Spleen (tissue), 11 donors: ENCODE measurements at regions not wholly inside any gene's neighbourhood (a gene's known extent, or its start where the extent isn't known, plus 50 kb on each side); places are given as distances from the start of the nearest gene placed in this dataset.

Source experiments
- DNase-seq: peaks from one replicate; pipeline ENCODE4 v3.0.0-alpha.2; 2020
- H3K27ac ChIP-seq, 8 donors: fragments of 200-600 bp; sonication (generic) in 7 of 8; 1 replicate in 4 of 8; 2 replicates in 4 of 8; pipeline versions ENCODE4 v1.5.0 to v1.8.0; 2016 to 2021; ENCODE audit warnings: inconsistent platforms in 4 of 8, mild to moderate bottlenecking in 4 of 8, moderate library complexity in 1 of 8
- H3K27me3 ChIP-seq, 7 donors: fragments of 200-600 bp; sonication (generic) in 6 of 7; replicated peaks in 1 of 7; 1 replicate in 4 of 7; 2 replicates in 3 of 7; pipeline versions ENCODE4 v1.5.0 to v1.8.0; 2016 to 2021; ENCODE audit warnings: inconsistent platforms in 3 of 7, mild to moderate bottlenecking in 1 of 7
- H3K36me3 ChIP-seq, 6 donors: fragments of 200-600 bp; sonication (generic) in 5 of 6; 1 replicate in 4 of 6; 2 replicates in 2 of 6; pipeline versions ENCODE4 v1.5.0 to v1.8.0; 2016 to 2021; ENCODE audit warnings: inconsistent platforms in 2 of 6
- H3K4me1 ChIP-seq, 6 donors: fragments of 200-600 bp; sonication (generic) in 5 of 6; 1 replicate in 3 of 6; 2 replicates in 3 of 6; pipeline versions ENCODE4 v1.5.0 to v1.8.0; 2016 to 2021; ENCODE audit warnings: inconsistent platforms in 3 of 6
- H3K4me3 ChIP-seq, 8 donors: fragments of 200-600 bp; sonication (generic) in 7 of 8; 1 replicate in 4 of 8; 2 replicates in 4 of 8; pipeline versions ENCODE4 v1.5.0 to v1.8.0; 2016 to 2021; ENCODE audit warnings: inconsistent platforms in 4 of 8, mild to moderate bottlenecking in 4 of 8, moderate library complexity in 2 of 8
- H3K9me3 ChIP-seq, 8 donors: fragments of 200-600 bp; sonication (generic) in 7 of 8; 1 replicate in 4 of 8; 2 replicates in 4 of 8; pipeline versions ENCODE4 v1.5.0 to v1.8.0; 2016 to 2021; ENCODE audit warnings: inconsistent platforms in 4 of 8
- CTCF ChIP-seq, 11 experiments: fragments of 200-600 bp in 7 of 11; fragments of 450-650 bp in 4 of 11; sonication (generic) in 4 of 11; IDR thresholded peaks in 8 of 11; conservative IDR thresholded peaks in 3 of 11; 1 replicate in 7 of 11; 2 replicates in 4 of 11; pipeline versions ENCODE4 v1.4.0 to v1.8.0; 2016 to 2021; ENCODE audit warnings: antibody characterized with exemption in 11 of 11, inconsistent platforms in 4 of 11, mild to moderate bottlenecking in 1 of 11
- POLR2A ChIP-seq, 3 donors: fragments of 450-650 bp; IDR thresholded peaks; one replicate each; pipeline ENCODE4 v1.5.1; 2017; ENCODE audit warnings: antibody characterized with exemption in 3 of 3, mild to moderate bottlenecking in 1 of 3
- POLR2AphosphoS5 ChIP-seq, 3 donors: sonication (generic); formaldehyde crosslinking; IDR thresholded peaks; one replicate each; pipeline ENCODE4 v1.5.1; 2017; ENCODE audit warnings: antibody characterized with exemption in 3 of 3
- WGBS, 5 donors: extraction: QIAGEN DNeasy Blood & Tissue Kit in 3 of 5; methylation state at CpG; one replicate each; pipeline versions ENCODE4 v1.1.5 to v1.1.7; 2013 to 2018; 5-methylcytosine and 5-hydroxymethylcytosine counted together
- intact Hi-C: fragments of 100-400 bp; cut with DNase I; formaldehyde crosslinking; loops from one replicate; pipeline ENCODE4 v1.15.0; 2023; ENCODE audit warnings: low total_unique reads
- donor health status: healthy with polysubstance abuse.
- donor health status: DM: no; HTN: no; CAD: no; lungs with moderate emphysema.
- donor health status: DM: no; HTN: no; CAD: no.
- donor health status: Bipolar disorder and iron deficiency.
- donor health status: healthy.
- donor health status: DM: no; HTN: no; CAD: no.
- donor health status: DM: yes; HTN: yes; CAD: no.

GRCh38 chr15:61556037-61556648, 327.0 kb upstream of the RORA start:
- Histone ChIP-seq H3K9me3 (no peaks in the 10 kb centered on the region), H3K27ac (no peak overlapping the region), H3K4me1 (no peaks in the 10 kb centered on the region), H3K27me3 (peaks cover 0 to 8% (median 0%) of the 10 kb centered on the region in 7 donors), H3K36me3 (no peaks in the 10 kb centered on the region), H3K4me3 (no peak overlapping the region)
- 54 to 69% (median 59%) methylated on average over 5 of the region's 5 CpGs for WGBS, 5 donors
- TF ChIP-seq POLR2AphosphoS5 (IDR thresholded peaks at IDR 0.05) (no peak), CTCF (IDR thresholded peaks at IDR 0.05 in 8 of 11, conservative IDR thresholded peaks at IDR 0.05 in 3 of 11) (no peak), POLR2A (IDR thresholded peaks at IDR 0.05) (no peak)
- no peak for DNase-seq
- intact Hi-C loops: no loop called here

- no peaks in the 10 kb centered on the region for H3K4me1 ChIP-seq
- TF ChIP-seq POLR2AphosphoS5 (IDR thresholded peaks at IDR 0.05) (no peak), CTCF (IDR thresholded peaks at IDR 0.05 in 8 of 11, conservative IDR thresholded peaks at IDR 0.05 in 3 of 11) (no peak), POLR2A (IDR thresholded peaks at IDR 0.05) (no peak)
- no peak overlapping the region for H3K4me3 ChIP-seq
- 31 to 69% (median 50%) methylated on average over 1 of the region's 1 CpG for WGBS, 5 donors
- no peaks in the 10 kb centered on the region for H3K36me3 ChIP-seq
- intact Hi-C loops: no loop called here
- no peaks in the 10 kb centered on the region for H3K9me3 ChIP-seq
- peaks cover 0 to 21% (median 0%) of the 10 kb centered on the region in 7 donors for H3K27me3 ChIP-seq
- DNase-seq: no peak
- no peak overlapping the region for H3K27ac ChIP-seq
Measured at GRCh38 chr15:61549727-61550126, 320.6 kb upstream of the RORA start.

GRCh38 chr15:61545763-61546162, 316.7 kb upstream of the RORA start:
- H3K36me3 ChIP-seq: no peaks in the 10 kb centered on the region
- no peak overlapping the region for H3K4me3 ChIP-seq
- WGBS, 5 donors: 62 to 85% (median 68%) methylated on average over 5 of the region's 5 CpGs
- DNase-seq: no peak
- no peaks in the 10 kb centered on the region for H3K4me1 ChIP-seq
- intact Hi-C loops: no loop called here
- TF ChIP-seq CTCF (IDR thresholded peaks at IDR 0.05 in 8 of 11, conservative IDR thresholded peaks at IDR 0.05 in 3 of 11) (no peak), POLR2A (IDR thresholded peaks at IDR 0.05) (no peak), POLR2AphosphoS5 (IDR thresholded peaks at IDR 0.05) (no peak)
- H3K27ac ChIP-seq: no peak overlapping the region
- no peaks in the 10 kb centered on the region for H3K9me3 ChIP-seq
- peaks cover 0 to 11% (median 0%) of the 10 kb centered on the region in 7 donors for H3K27me3 ChIP-seq

- Histone ChIP-seq H3K9me3 (no peaks in the 10 kb centered on the region), H3K36me3 (no peaks in the 10 kb centered on the region), H3K27ac (no peak overlapping the region), H3K4me1 (no peaks in the 10 kb centered on the region), H3K4me3 (no peak overlapping the region), H3K27me3 (peaks cover 0 to 5% (median 0%) of the 10 kb centered on the region in 7 donors)
- no peak for TF ChIP-seq POLR2AphosphoS5 (IDR thresholded peaks at IDR 0.05)
- TF ChIP-seq POLR2A (IDR thresholded peaks at IDR 0.05): no peak
- TF ChIP-seq CTCF (IDR thresholded peaks at IDR 0.05 in 8 of 11, conservative IDR thresholded peaks at IDR 0.05 in 3 of 11): no peak
- intact Hi-C loops: no loop called here
- WGBS, 5 donors: 63 to 86% (median 67%) methylated on average over 1 of the region's 1 CpG
- DNase-seq: no peak
Measured at GRCh38 chr15:61541516-61541915, 312.4 kb upstream of the RORA start.
